ENCODE measurements at regions not wholly inside any gene's neighbourhood (a gene's known extent, or its start where the extent isn't known, plus 50 kb on each side); places are given as distances from the start of the nearest gene placed in this dataset.

- ChIA-PET CTCF (no interaction called here), POLR2A (no interaction called here), RAD21 (ENCODE audit: low non-redundant PET in 1 of 2, low total read pairs in 2 of 2, uncharacterized antibody in 2 of 2, unreplicated experiment in 2 of 2) (no interaction called here)
- DNase-seq (ENCODE audit: low read depth, low spot score) = no peak
- intact Hi-C loops (cut with micrococcal nuclease) = no loop called here
- Histone ChIP-seq H3K4me3 (replicated peaks in 1 of 2; ENCODE audit: low read depth in 1 of 2, low read length in 2 of 2) (no peak overlapping the region), H3K79me2 (ENCODE audit: insufficient read depth, low read length) (no peaks in the 10 kb centered on the region), H3K4me1 (ENCODE audit: control insufficient read depth in 1 of 2, insufficient read depth in 2 of 2, low read length in 2 of 2) (no peaks in the 10 kb centered on the region), H3K27me3 (ENCODE audit: insufficient read depth, low read length) (no peaks in the 10 kb centered on the region), H3K36me3 (ENCODE audit: control insufficient read depth in 1 of 2, insufficient read depth in 2 of 2, low read length in 2 of 2) (no peaks in the 10 kb centered on the region), H3K4me2 (ENCODE audit: low read length) (no peak overlapping the region), H3K27ac (ENCODE audit: low read depth, low read length) (no peak overlapping the region), H3K9ac (ENCODE audit: low read length) (no peak overlapping the region), H3K9me2 (ENCODE audit: insufficient read depth) (no peaks in the 10 kb centered on the region), H2AFZ (ENCODE audit: low read depth, low read length, poor library complexity, severe bottlenecking) (no peak overlapping the region), H3K9me3 (ENCODE audit: control insufficient read depth in 1 of 2, insufficient read depth in 1 of 2, low read depth in 1 of 2, low read length in 2 of 2) (no peaks in the 10 kb centered on the region), H4K20me1 (ENCODE audit: insufficient read depth) (no peaks in the 10 kb centered on the region)
- BruUV-seq (replicated peaks) = no TSS peak
- TF ChIP-seq CBX3 (IDR thresholded peaks at IDR 0.05; ENCODE audit: low read depth) = no peak
- ATAC-seq = no peak
Measured at GRCh38 chr2:12262681-12263436, 453.9 kb upstream of the TRIB2 start.

- Histone ChIP-seq H3K9me2 (ENCODE audit: insufficient read depth) (no peaks in the 10 kb centered on the region), H3K4me1 (ENCODE audit: control insufficient read depth in 1 of 2, insufficient read depth in 2 of 2, low read length in 2 of 2) (no peaks in the 10 kb centered on the region), H4K20me1 (ENCODE audit: insufficient read depth) (no peaks in the 10 kb centered on the region; the same call in 1 of the 2 replicates), H3K27me3 (ENCODE audit: insufficient read depth, low read length) (no peaks in the 10 kb centered on the region), H3K4me2 (ENCODE audit: low read length) (no peak overlapping the region), H3K36me3 (ENCODE audit: control insufficient read depth in 1 of 2, insufficient read depth in 2 of 2, low read length in 2 of 2) (no peaks in the 10 kb centered on the region), H3K79me2 (ENCODE audit: insufficient read depth, low read length) (no peaks in the 10 kb centered on the region), H3K27ac (ENCODE audit: low read depth, low read length) (no peak overlapping the region), H2AFZ (ENCODE audit: low read depth, low read length, poor library complexity, severe bottlenecking) (no peak overlapping the region), H3K9ac (ENCODE audit: low read length) (no peak overlapping the region), H3K9me3 (ENCODE audit: control insufficient read depth in 1 of 2, insufficient read depth in 1 of 2, low read depth in 1 of 2, low read length in 2 of 2) (no peaks in the 10 kb centered on the region), H3K4me3 (replicated peaks in 1 of 2; ENCODE audit: low read depth in 1 of 2, low read length in 2 of 2) (no peak overlapping the region)
- intact Hi-C loops (cut with micrococcal nuclease) = no loop called here
- ChIA-PET RAD21 (ENCODE audit: low non-redundant PET in 1 of 2, low total read pairs in 2 of 2, uncharacterized antibody in 2 of 2, unreplicated experiment in 2 of 2) (no interaction called here), POLR2A (no interaction called here), CTCF (no interaction called here)
- TF ChIP-seq RAD21 (IDR thresholded peaks at IDR 0.05; ENCODE audit: low read depth) (no peak), POLR2AphosphoS5 (IDR thresholded peaks at IDR 0.05; ENCODE audit: low read depth, low read length) (no peak), ZNF274 (IDR thresholded peaks at IDR 0.05; ENCODE audit: low read depth, low read length) (no peak), SIN3A (IDR thresholded peaks at IDR 0.05; ENCODE audit: low read depth) (no peak), FOSL1 (IDR thresholded peaks at IDR 0.05; ENCODE audit: low read depth) (no peak), TCF7L2 (IDR thresholded peaks at IDR 0.05; ENCODE audit: borderline replicate concordance, extremely low read depth, insufficient read depth, insufficient read length) (no peak), JUND (IDR thresholded peaks at IDR 0.05) (no peak), MAX (IDR thresholded peaks at IDR 0.05) (no peak), SP1 (IDR thresholded peaks at IDR 0.05; ENCODE audit: low read depth) (no peak), ATF3 (IDR thresholded peaks at IDR 0.05) (no peak), CEBPB (IDR thresholded peaks at IDR 0.05; ENCODE audit: low read depth) (no peak), POLR2A (IDR thresholded peaks at IDR 0.05; ENCODE audit: borderline replicate concordance, extremely low read depth, insufficient read depth, insufficient read length) (no peak), YY1 (IDR thresholded peaks at IDR 0.05; ENCODE audit: extremely low read depth, insufficient replicate concordance, low read depth, low read length) (no peak), EGR1 (IDR thresholded peaks at IDR 0.05; ENCODE audit: low read depth) (no peak), ELF1 (IDR thresholded peaks at IDR 0.05; ENCODE audit: borderline replicate concordance, low read depth) (no peak), EZH2phosphoT487 (IDR thresholded peaks at IDR 0.05; ENCODE audit: borderline replicate concordance) (no peak), CBX3 (IDR thresholded peaks at IDR 0.05; ENCODE audit: low read depth) (no peak)
- DNase-seq (ENCODE audit: low read depth, low spot score) = no peak
- ATAC-seq = no peak
- BruUV-seq (replicated peaks) = no TSS peak
Measured at GRCh38 chr2:12263730-12264129, 453.0 kb upstream of the TRIB2 start.
